BJ (cell line): ENCODE measurements at regions not wholly inside any gene's neighbourhood (a gene's known extent, or its start where the extent isn't known, plus 50 kb on each side); places are given as distances from the start of the nearest gene placed in this dataset.

Experiments
- CTCF ChIA-PET: fragments of 350-600 bp; formaldehyde crosslinking; extraction: SDS; loops from one replicate; lab custom pipeline; 2021; ENCODE audit warnings: antibody characterized with exemption, inconsistent platforms; lab: Yijun Ruan, JAX
- POLR2A ChIA-PET: fragments of 300-600 bp; sonication (Branson Sonifier 250); formaldehyde crosslinking; extraction: SDS; loops from one replicate; lab custom pipeline; 2021; ENCODE audit warnings: antibody characterized with exemption; lab: Charles Lee
- DNase-seq: peaks from one replicate; pipeline ENCODE4 v3.0.0-alpha.2; 2011; ENCODE audit warnings: low read depth
- H3K27me3 ChIP-seq: 2 replicates; pipeline ENCODE4 v1.6.0; 2011; ENCODE audit warnings: low read length; ENCODE audit not compliant: control insufficient read depth, insufficient read depth
- H3K36me3 ChIP-seq: 2 replicates; pipeline ENCODE4 v1.5.1; 2011; ENCODE audit warnings: low read length; ENCODE audit not compliant: control insufficient read depth, insufficient read depth
- H3K4me3 ChIP-seq: 2 replicates; pipeline ENCODE4 v1.5.1; 2011; ENCODE audit warnings: low read depth, mild to moderate bottlenecking, control low read depth, low read length
- TF ChIP-seq, protein P1 (sequence below): IDR thresholded peaks from 2 replicates; pipeline ENCODE4 v1.5.1; 2011; ENCODE audit warnings: low read depth, mild to moderate bottlenecking, control low read depth, inconsistent platforms, low read length, moderate library complexity; ENCODE audit not compliant: insufficient read depth

DNA sequence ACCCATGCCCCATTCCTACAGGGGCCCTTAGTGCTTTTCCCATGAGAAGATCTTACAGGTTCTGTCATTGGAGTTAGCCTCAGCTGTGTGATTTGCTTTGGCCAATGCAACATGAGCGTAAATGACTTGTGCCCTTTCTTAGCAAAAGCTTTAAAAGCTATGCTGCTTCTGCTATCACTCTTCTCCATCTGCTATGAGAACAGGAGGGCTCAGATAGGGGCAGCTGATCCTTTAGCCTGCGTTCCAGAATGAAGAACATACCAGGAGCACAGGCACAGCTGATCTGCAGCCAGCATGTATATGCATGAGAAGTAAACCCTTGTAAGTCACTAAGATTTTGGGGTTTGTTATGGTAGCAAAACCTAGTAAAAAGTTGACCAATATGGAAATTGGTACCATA is 218.2 kb downstream of the SH2D4B start:
- Histone ChIP-seq H3K27me3 (no peaks in the 10 kb centered on the region), H3K4me3 (no peak overlapping the region), H3K36me3 (no peaks in the 10 kb centered on the region)
- TF ChIP-seq, protein P1, sequence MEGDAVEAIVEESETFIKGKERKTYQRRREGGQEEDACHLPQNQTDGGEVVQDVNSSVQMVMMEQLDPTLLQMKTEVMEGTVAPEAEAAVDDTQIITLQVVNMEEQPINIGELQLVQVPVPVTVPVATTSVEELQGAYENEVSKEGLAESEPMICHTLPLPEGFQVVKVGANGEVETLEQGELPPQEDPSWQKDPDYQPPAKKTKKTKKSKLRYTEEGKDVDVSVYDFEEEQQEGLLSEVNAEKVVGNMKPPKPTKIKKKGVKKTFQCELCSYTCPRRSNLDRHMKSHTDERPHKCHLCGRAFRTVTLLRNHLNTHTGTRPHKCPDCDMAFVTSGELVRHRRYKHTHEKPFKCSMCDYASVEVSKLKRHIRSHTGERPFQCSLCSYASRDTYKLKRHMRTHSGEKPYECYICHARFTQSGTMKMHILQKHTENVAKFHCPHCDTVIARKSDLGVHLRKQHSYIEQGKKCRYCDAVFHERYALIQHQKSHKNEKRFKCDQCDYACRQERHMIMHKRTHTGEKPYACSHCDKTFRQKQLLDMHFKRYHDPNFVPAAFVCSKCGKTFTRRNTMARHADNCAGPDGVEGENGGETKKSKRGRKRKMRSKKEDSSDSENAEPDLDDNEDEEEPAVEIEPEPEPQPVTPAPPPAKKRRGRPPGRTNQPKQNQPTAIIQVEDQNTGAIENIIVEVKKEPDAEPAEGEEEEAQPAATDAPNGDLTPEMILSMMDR = no peak
- ChIA-PET POLR2A (no interaction called here), CTCF (no interaction called here)
- DNase-seq = no peak

DNA sequence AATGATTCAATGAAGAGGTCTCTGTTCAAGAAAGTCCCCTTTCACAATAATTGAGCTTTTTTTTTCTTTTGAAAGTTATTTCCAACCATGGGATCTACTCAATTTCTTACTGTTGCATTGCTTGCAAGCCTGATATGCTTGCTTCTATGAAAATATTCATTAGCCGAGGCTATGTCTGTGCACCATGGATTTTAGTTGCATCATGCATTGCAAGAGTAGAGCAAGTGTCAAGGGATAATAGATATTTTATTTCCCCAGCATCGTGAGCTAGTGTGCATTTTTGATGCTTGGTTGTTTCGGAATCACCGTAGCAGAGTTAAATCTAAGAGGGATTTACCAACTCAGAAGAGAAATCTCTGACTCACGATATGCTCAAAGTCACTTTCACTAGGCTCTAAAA is 222.0 kb downstream of the SH2D4B start:
- CTCF ChIA-PET = no interaction called here
- POLR2A ChIA-PET = no interaction called here
- Histone ChIP-seq H3K36me3 (no peaks in the 10 kb centered on the region), H3K27me3 (no peaks in the 10 kb centered on the region), H3K4me3 (no peak overlapping the region)
- no peak for DNase-seq
- TF ChIP-seq, protein P1 = no peak

DNA sequence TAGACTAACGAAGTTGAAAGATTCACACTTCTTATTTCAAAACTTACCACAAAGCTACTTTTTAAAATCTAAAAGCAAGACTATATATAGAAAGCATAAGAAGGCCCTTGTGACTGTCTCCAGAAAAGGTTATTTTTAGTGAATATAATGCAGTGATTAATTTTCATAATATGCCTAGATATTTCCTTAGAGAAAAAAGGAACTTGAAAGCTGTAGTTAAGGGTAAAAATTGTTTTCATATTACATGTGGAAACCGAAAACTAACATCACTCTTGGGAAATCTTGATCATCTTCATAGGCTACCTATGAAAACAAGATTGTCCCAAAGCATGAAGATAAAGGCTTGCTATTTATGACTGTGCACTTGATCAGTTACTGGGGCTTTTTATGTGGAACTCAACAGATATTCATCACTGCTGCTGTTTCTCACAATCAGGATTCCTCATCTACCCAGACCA is 223.2 kb downstream of the SH2D4B start:
- ChIA-PET CTCF (no interaction called here), POLR2A (no interaction called here)
- no peak for DNase-seq
- TF ChIP-seq, protein P1 = no peak
- H3K36me3 ChIP-seq = no peaks in the 10 kb centered on the region
- H3K27me3 ChIP-seq = no peaks in the 10 kb centered on the region
- no peak overlapping the region for H3K4me3 ChIP-seq

DNA sequence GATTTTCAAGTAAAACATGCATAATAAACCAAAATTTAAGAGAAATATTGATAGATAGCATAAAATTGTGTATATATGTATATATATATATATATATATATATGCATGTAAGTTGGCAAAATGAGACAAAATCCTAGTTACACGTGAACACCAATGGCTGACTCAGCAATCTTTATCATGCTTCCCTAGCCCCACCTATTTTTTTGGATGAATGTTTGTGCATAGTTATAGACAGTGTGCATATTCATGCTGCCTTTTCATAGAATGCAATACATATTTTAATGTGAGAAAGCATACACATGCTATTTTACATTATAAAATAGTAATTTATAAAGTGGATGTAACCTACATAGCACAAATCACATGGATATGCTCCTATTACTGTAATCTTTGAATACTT is 230.3 kb downstream of the SH2D4B start:
- ChIA-PET CTCF (no interaction called here), POLR2A (no interaction called here)

DNA sequence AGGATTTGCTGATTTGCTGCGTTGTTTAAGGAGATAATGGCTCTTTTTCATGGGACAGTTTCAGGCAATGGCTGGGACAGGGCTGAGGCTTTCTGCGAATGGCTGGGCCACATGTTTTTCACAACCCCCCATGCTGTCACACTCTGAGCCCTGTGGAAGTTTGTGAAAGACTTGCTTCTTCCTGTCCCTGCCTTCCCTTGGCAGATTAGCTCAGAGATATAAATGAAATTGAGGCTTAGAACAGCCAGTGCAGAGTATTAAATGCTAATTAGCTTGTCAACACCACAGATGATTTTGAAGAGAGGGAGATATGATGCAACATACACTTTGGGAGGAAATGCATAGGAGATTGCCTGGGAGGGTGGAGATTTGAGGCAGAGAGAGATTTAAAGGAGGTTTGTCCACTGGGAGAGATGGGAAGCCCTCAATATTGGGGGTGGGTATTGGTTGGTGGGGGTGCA is 232.0 kb downstream of the SH2D4B start:
- H3K4me3 ChIP-seq = no peak overlapping the region
- no peaks in the 10 kb centered on the region for H3K36me3 ChIP-seq
- POLR2A ChIA-PET = no interaction called here
- DNase-seq = no peak
- CTCF ChIA-PET = no interaction called here
- TF ChIP-seq, protein P1 = no peak
- H3K27me3 ChIP-seq = no peaks in the 10 kb centered on the region

More for the DNA sequence above, 230.3 kb downstream of the SH2D4B start:
- no peaks in the 10 kb centered on the region for H3K27me3 ChIP-seq
- H3K36me3 ChIP-seq = no peaks in the 10 kb centered on the region
- no peak overlapping the region for H3K4me3 ChIP-seq
- TF ChIP-seq, protein P1 = no peak
- DNase-seq = no peak
